PC-9 (cell line): ENCODE measurements at regions not wholly inside any gene's neighbourhood (a gene's known extent, or its start where the extent isn't known, plus 50 kb on each side); places are given as distances from the start of the nearest gene placed in this dataset.

Experiments used
- EZH2 ChIP-seq: fragments of 200-600 bp; sonication (generic); IDR thresholded peaks from 2 replicates; pipeline ENCODE4 v1.8.0; 2017; ENCODE audit warnings: antibody characterized with exemption, low read depth
- TF ChIP-seq, protein P1 (sequence below): fragments of 200-600 bp; sonication (generic); conservative IDR thresholded peaks from 2 replicates; pipeline ENCODE4 v1.6.1; 2017; ENCODE audit warnings: mixed run types, antibody characterized with exemption, mild to moderate bottlenecking, moderate library complexity

- TF ChIP-seq, protein P1, sequence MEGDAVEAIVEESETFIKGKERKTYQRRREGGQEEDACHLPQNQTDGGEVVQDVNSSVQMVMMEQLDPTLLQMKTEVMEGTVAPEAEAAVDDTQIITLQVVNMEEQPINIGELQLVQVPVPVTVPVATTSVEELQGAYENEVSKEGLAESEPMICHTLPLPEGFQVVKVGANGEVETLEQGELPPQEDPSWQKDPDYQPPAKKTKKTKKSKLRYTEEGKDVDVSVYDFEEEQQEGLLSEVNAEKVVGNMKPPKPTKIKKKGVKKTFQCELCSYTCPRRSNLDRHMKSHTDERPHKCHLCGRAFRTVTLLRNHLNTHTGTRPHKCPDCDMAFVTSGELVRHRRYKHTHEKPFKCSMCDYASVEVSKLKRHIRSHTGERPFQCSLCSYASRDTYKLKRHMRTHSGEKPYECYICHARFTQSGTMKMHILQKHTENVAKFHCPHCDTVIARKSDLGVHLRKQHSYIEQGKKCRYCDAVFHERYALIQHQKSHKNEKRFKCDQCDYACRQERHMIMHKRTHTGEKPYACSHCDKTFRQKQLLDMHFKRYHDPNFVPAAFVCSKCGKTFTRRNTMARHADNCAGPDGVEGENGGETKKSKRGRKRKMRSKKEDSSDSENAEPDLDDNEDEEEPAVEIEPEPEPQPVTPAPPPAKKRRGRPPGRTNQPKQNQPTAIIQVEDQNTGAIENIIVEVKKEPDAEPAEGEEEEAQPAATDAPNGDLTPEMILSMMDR, result no peak
- no peak for TF ChIP-seq EZH2
Measured at GRCh38 chr21:20735257-20735656, 263.0 kb upstream of the NCAM2 start.
